Type B pancreatic cell (in vitro differentiated cells): ENCODE measurements at regions not wholly inside any gene's neighbourhood (a gene's known extent, or its start where the extent isn't known, plus 50 kb on each side); places are given as distances from the start of the nearest gene placed in this dataset.

Source experiments
- DNase-seq: peaks from one replicate; pipeline ENCODE4 v3.0.0; 2021; ENCODE audit warnings: mixed read lengths; ENCODE audit not compliant: unreplicated experiment; ENCODE audit errors: extremely low spot score
- H3K27ac Mint-ChIP-seq: 2 replicates; pipeline ENCODE4 v1.8.0; 2021; ENCODE audit warnings: mild to moderate bottlenecking, mixed read lengths
- H3K27me3 Mint-ChIP-seq: 2 replicates; pipeline ENCODE4 v1.8.0; 2021; ENCODE audit warnings: mixed read lengths
- H3K36me3 Mint-ChIP-seq: 2 replicates; pipeline ENCODE4 v1.8.0; 2021; ENCODE audit warnings: mixed read lengths
- H3K4me1 Mint-ChIP-seq: one replicate; pipeline ENCODE4 v1.8.0; 2021; ENCODE audit warnings: mixed read lengths; ENCODE audit not compliant: unreplicated experiment
- H3K4me3 Mint-ChIP-seq: 2 replicates; pipeline ENCODE4 v1.8.0; 2021; ENCODE audit warnings: mild to moderate bottlenecking, mixed read lengths
- H3K9me3 Mint-ChIP-seq: 2 replicates; pipeline ENCODE4 v1.8.0; 2021; ENCODE audit warnings: mixed read lengths
- TF ChIP-seq, protein P1 (sequence below): fragments of 200-600 bp; sonication (generic); conservative IDR thresholded peaks from 2 replicates; pipeline ENCODE4 v1.5.0; 2021; ENCODE audit warnings: antibody characterized with exemption, mild to moderate bottlenecking

DNA sequence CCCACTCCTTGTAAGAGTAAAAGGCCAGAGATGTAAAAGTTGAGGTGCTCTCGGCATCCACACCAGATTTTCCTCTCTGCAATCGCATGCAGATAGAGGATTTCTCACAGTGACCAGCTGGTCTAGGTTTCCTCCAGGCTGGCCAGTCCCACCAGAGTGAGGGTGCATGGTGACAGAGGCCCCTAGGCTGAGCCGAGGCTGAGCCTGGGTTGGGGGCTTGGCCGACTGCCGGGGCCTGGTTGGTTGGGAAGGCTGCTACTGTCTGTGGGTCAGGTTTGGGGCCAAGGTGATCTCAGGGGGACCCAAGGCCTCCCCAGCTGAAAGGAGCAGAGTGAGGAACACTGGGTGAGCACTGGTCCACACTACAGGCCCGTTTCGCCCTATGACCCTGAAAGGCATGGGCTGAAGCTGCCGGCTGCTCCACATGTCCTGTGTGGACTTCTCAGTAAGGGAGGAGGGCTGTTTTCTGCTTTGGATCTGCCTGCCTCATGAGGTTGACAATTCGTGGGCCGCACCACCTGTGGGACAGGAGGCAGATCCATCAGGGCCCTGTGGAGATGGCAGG, 400.8 kb upstream of the IRX4 start:
- TF ChIP-seq, protein P1, sequence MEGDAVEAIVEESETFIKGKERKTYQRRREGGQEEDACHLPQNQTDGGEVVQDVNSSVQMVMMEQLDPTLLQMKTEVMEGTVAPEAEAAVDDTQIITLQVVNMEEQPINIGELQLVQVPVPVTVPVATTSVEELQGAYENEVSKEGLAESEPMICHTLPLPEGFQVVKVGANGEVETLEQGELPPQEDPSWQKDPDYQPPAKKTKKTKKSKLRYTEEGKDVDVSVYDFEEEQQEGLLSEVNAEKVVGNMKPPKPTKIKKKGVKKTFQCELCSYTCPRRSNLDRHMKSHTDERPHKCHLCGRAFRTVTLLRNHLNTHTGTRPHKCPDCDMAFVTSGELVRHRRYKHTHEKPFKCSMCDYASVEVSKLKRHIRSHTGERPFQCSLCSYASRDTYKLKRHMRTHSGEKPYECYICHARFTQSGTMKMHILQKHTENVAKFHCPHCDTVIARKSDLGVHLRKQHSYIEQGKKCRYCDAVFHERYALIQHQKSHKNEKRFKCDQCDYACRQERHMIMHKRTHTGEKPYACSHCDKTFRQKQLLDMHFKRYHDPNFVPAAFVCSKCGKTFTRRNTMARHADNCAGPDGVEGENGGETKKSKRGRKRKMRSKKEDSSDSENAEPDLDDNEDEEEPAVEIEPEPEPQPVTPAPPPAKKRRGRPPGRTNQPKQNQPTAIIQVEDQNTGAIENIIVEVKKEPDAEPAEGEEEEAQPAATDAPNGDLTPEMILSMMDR, result no peak
- H3K36me3 Mint-ChIP-seq, result no peaks in the 10 kb centered on the region
- H3K27me3 Mint-ChIP-seq, result peaks cover 23% of the 10 kb centered on the region
- H3K9me3 Mint-ChIP-seq, result no peaks in the 10 kb centered on the region
- no peak for DNase-seq
- H3K4me3 Mint-ChIP-seq, result no peak overlapping the region
- peaks cover 8% of the 10 kb centered on the region for H3K4me1 Mint-ChIP-seq
- no peak overlapping the region for H3K27ac Mint-ChIP-seq

GRCh38 chr5:2282893-2283292, 400.2 kb upstream of the IRX4 start:
- TF ChIP-seq, protein P1, result no peak
- Mint-ChIP-seq H3K4me1 (peaks cover 11% of the 10 kb centered on the region), H3K27ac (no peak overlapping the region), H3K9me3 (no peaks in the 10 kb centered on the region), H3K36me3 (no peaks in the 10 kb centered on the region), H3K4me3 (no peak overlapping the region), H3K27me3 (peaks cover 30% of the 10 kb centered on the region)
- DNase-seq, result no peak

DNA sequence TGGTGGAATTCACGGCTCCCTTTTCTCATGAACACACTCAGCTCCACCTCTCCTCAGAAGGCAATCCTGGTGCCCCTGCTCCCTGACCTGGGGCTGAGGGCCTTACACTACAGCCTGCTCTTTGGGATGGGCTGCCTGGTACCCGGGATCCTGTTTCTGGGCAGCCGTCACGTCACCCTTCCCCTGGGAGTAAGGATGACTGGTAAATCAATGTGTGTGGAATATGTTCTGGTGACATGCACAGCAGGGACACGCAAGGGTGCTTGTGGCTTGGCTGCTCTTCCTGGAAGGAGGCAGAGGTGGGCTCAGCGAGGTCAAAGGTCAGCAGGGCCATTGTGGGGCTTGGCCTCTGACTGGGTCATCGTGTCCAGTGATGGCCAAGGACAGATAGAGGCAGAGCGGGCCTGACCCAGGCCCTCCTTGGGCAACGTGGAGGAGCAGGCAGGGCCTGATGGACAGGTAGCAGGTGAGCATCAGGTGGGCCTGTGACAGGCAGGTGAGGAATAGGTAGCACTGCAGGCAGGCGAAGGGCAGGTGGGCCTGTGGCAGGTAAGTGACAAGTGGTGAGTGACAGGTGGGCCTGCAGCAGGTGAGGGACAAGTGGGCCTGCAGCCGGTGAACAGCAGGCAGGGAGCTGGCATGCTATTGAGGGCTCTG, 399.4 kb upstream of the IRX4 start:
- TF ChIP-seq, protein P1, result no peak
- DNase-seq, result no peak
- peaks cover 11% of the 10 kb centered on the region for H3K4me1 Mint-ChIP-seq
- H3K9me3 Mint-ChIP-seq, result no peaks in the 10 kb centered on the region
- no peak overlapping the region for H3K27ac Mint-ChIP-seq
- H3K4me3 Mint-ChIP-seq, result no peak overlapping the region
- peaks cover 33% of the 10 kb centered on the region for H3K27me3 Mint-ChIP-seq
- H3K36me3 Mint-ChIP-seq, result no peaks in the 10 kb centered on the region

- H3K27me3 Mint-ChIP-seq, result peaks cover 36% of the 10 kb centered on the region
- H3K27ac Mint-ChIP-seq, result no peak overlapping the region
- DNase-seq, result no peak
- no peak overlapping the region for H3K4me3 Mint-ChIP-seq
- peaks cover 11% of the 10 kb centered on the region for H3K4me1 Mint-ChIP-seq
- H3K9me3 Mint-ChIP-seq, result no peaks in the 10 kb centered on the region
- H3K36me3 Mint-ChIP-seq, result no peaks in the 10 kb centered on the region
- TF ChIP-seq, protein P1, result no peak
Measured at GRCh38 chr5:2281446-2281845, 398.7 kb upstream of the IRX4 start.

GRCh38 chr5:2280318-2280717, 397.6 kb upstream of the IRX4 start:
- no peak for DNase-seq
- H3K9me3 Mint-ChIP-seq, result no peaks in the 10 kb centered on the region
- no peaks in the 10 kb centered on the region for H3K36me3 Mint-ChIP-seq
- TF ChIP-seq, protein P1, result no peak
- no peak overlapping the region for H3K27ac Mint-ChIP-seq
- peaks cover 11% of the 10 kb centered on the region for H3K4me1 Mint-ChIP-seq
- no peak overlapping the region for H3K4me3 Mint-ChIP-seq
- peaks cover 41% of the 10 kb centered on the region for H3K27me3 Mint-ChIP-seq
